ENCODE measurements at regions not wholly inside any gene's neighbourhood (a gene's known extent, or its start where the extent isn't known, plus 50 kb on each side); places are given as distances from the start of the nearest gene placed in this dataset.

DNA sequence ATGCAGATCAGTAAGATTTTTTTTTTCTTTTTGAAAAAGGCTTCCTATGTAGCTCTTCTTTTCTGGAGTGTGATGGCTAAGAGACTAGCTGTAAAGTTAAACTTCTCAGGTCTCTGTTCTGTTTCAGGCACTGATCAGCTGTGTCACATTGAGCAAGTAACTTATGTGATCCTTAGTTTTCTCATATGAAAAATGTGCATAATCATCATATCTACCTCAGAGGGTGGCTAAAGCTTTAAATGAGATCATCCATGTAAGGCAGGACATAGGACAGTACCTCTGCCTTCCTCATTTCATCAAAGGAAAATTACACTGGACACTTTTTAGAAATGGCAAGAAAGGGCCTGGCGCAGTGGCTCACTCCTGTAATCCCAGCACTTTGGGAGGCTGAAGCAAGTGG is 235.9 kb upstream of the TYRP1 start:
- H3K27me3 ChIP-seq (ENCODE audit: control insufficient read depth, insufficient read depth) = no peaks in the 10 kb centered on the region
- H3K4me3 ChIP-seq (ENCODE audit: low read length) = no peak overlapping the region
- no peaks in the 10 kb centered on the region for H3K4me1 ChIP-seq (ENCODE audit: control insufficient read depth, insufficient read depth, low read length)
- no peak for ATAC-seq
- WGBS = 95% methylated on average over 1 of the region's 1 CpG
- no peak for DNase-seq
- intact Hi-C loops (cut with DNase I) = no loop called here
- no peak overlapping the region for H3K27ac ChIP-seq (ENCODE audit: low read length)
- no peaks in the 10 kb centered on the region for H3K9me3 ChIP-seq (ENCODE audit: control insufficient read depth, low read length)

- DNase-seq = no peak
- no peaks in the 10 kb centered on the region for H3K27me3 ChIP-seq (ENCODE audit: control insufficient read depth, insufficient read depth)
- no peak for ATAC-seq
- no peaks in the 10 kb centered on the region for H3K9me3 ChIP-seq (ENCODE audit: control insufficient read depth, low read length)
- no peak overlapping the region for H3K27ac ChIP-seq (ENCODE audit: low read length)
- WGBS = 82% methylated on average over 2 of the region's 2 CpGs
- no peaks in the 10 kb centered on the region for H3K4me1 ChIP-seq (ENCODE audit: control insufficient read depth, insufficient read depth, low read length)
- intact Hi-C loops (cut with DNase I) = loop anchor here in 1 of 4 donors (10.0 kb wide), 1 partner anchor 63 kb away; no protein-coding TSS in a partner anchor
- no peak overlapping the region for H3K4me3 ChIP-seq (ENCODE audit: low read length)
Measured at GRCh38 chr9:12461763-12462460, 231.3 kb upstream of the TYRP1 start.

- Histone ChIP-seq H3K4me3 (ENCODE audit: low read length) (no peak overlapping the region), H3K9me3 (ENCODE audit: control insufficient read depth, low read length) (no peaks in the 10 kb centered on the region), H3K4me1 (ENCODE audit: control insufficient read depth, insufficient read depth, low read length) (no peaks in the 10 kb centered on the region), H3K27me3 (ENCODE audit: control insufficient read depth, insufficient read depth) (no peaks in the 10 kb centered on the region), H3K27ac (ENCODE audit: low read length) (no peak overlapping the region)
- intact Hi-C loops (cut with DNase I) = loop anchor here in 1 of 4 donors (10.0 kb wide), 1 partner anchor 62 kb away; no protein-coding TSS in a partner anchor
- ATAC-seq (no peak), DNase-seq (no peak)
Measured at GRCh38 chr9:12462861-12463260, 230.3 kb upstream of the TYRP1 start.

GRCh38 chr9:12463641-12464040 is 229.5 kb upstream of the TYRP1 start:
- H3K9me3 ChIP-seq (ENCODE audit: control insufficient read depth, low read length) = no peaks in the 10 kb centered on the region
- no peaks in the 10 kb centered on the region for H3K4me1 ChIP-seq (ENCODE audit: control insufficient read depth, insufficient read depth, low read length)
- no peak overlapping the region for H3K27ac ChIP-seq (ENCODE audit: low read length)
- H3K4me3 ChIP-seq (ENCODE audit: low read length) = no peak overlapping the region
- DNase-seq (no peak), ATAC-seq (no peak)
- 17% methylated on average over 3 of the region's 3 CpGs for WGBS
- H3K27me3 ChIP-seq (ENCODE audit: control insufficient read depth, insufficient read depth) = no peaks in the 10 kb centered on the region
- intact Hi-C loops (cut with DNase I) = loop anchor here in 1 of 4 donors (10.0 kb wide), 1 partner anchor 61 kb away; no protein-coding TSS in a partner anchor

DNA sequence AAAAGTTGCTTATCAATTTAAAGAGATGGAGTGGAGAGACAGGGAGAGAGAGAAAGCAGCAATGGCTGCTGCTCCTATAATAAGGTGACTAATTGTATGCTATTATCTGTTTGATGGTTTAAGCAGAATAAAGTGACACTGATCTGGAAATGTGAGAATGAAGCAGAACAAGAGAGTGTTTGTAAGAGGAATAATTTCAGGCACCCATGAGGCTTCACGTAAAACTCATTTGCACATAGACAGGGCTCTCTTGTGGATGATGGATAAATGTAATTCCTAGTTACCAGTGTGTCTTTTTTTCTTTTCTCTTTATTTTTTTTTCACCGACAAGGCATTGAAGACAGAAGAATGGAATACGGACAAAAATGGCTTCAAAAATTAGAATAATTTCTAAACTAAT is 228.8 kb upstream of the TYRP1 start:
- 74% methylated on average over 3 of the region's 3 CpGs for whole genome bisulfite sequencing
- no peaks in the 10 kb centered on the region for H3K4me1 ChIP-seq (ENCODE audit: control insufficient read depth, insufficient read depth, low read length)
- intact Hi-C loops (cut with DNase I) = loop anchor here in 1 of 4 donors (10.0 kb wide), 1 partner anchor 60 kb away; no protein-coding TSS in a partner anchor
- H3K27me3 ChIP-seq (ENCODE audit: control insufficient read depth, insufficient read depth) = no peaks in the 10 kb centered on the region
- no peaks in the 10 kb centered on the region for H3K9me3 ChIP-seq (ENCODE audit: control insufficient read depth, low read length)
- H3K27ac ChIP-seq (ENCODE audit: low read length) = no peak overlapping the region
- no peak overlapping the region for H3K4me3 ChIP-seq (ENCODE audit: low read length)
- ATAC-seq = no peak
- no peak for DNase-seq

GRCh38 chr9:12464910-12465512 is 228.2 kb upstream of the TYRP1 start:
- intact Hi-C loops (cut with DNase I) = loop anchor here in 1 of 4 donors (10.0 kb wide), 1 partner anchor 60 kb away; no protein-coding TSS in a partner anchor

DNA sequence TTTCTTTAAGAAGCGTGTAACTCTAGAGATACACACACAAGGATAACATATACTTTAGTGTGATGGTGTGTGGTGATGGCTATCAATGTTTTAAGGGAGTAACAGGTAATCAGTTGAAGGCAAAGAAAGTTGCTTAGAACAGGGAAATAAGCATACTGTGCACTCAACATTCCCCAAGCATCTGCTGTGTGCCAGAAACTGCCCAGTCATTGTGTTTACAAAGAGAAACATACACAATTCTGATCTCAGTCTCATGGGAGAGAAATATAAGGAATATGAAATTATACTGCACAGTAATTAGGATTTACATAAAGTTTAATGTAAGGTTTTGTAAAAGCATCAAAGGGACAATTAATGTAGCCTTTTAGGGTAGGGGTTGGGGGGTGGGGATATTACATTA is 224.1 kb upstream of the TYRP1 start:
- 83% methylated on average over 1 of the region's 1 CpG for WGBS
- intact Hi-C loops (cut with DNase I) = loop anchor here in 1 of 4 donors (10.0 kb wide), 1 partner anchor 56 kb away; no protein-coding TSS in a partner anchor
- Histone ChIP-seq H3K27me3 (ENCODE audit: control insufficient read depth, insufficient read depth) (no peaks in the 10 kb centered on the region), H3K9me3 (ENCODE audit: control insufficient read depth, low read length) (no peaks in the 10 kb centered on the region), H3K4me1 (ENCODE audit: control insufficient read depth, insufficient read depth, low read length) (no peaks in the 10 kb centered on the region), H3K4me3 (ENCODE audit: low read length) (no peak overlapping the region), H3K27ac (ENCODE audit: low read length) (no peak overlapping the region)
- no peak for ATAC-seq
- no peak for DNase-seq

More at GRCh38 chr9:12464910-12465512, 228.2 kb upstream of the TYRP1 start:
- 2% methylated on average over 2 of the region's 2 CpGs for WGBS
- Histone ChIP-seq H3K4me1 (ENCODE audit: control insufficient read depth, insufficient read depth, low read length) (no peaks in the 10 kb centered on the region), H3K27me3 (ENCODE audit: control insufficient read depth, insufficient read depth) (no peaks in the 10 kb centered on the region), H3K27ac (ENCODE audit: low read length) (no peak overlapping the region), H3K4me3 (ENCODE audit: low read length) (no peak overlapping the region), H3K9me3 (ENCODE audit: control insufficient read depth, low read length) (no peaks in the 10 kb centered on the region)
- DNase-seq (no peak), ATAC-seq (no peak)

- no peak for ATAC-seq
- no peaks in the 10 kb centered on the region for H3K4me1 ChIP-seq (ENCODE audit: control insufficient read depth, insufficient read depth, low read length)
- DNase-seq = no peak
- no peaks in the 10 kb centered on the region for H3K27me3 ChIP-seq (ENCODE audit: control insufficient read depth, insufficient read depth)
- no peak overlapping the region for H3K27ac ChIP-seq (ENCODE audit: low read length)
- intact Hi-C loops (cut with DNase I) = no loop called here
- 79% methylated on average over 1 of the region's 1 CpG for WGBS
- H3K9me3 ChIP-seq (ENCODE audit: control insufficient read depth, low read length) = no peaks in the 10 kb centered on the region
- H3K4me3 ChIP-seq (ENCODE audit: low read length) = no peak overlapping the region
Measured at GRCh38 chr9:12494411-12494810, 198.8 kb upstream of the TYRP1 start.

GRCh38 chr9:12497790-12498189 is 195.4 kb upstream of the TYRP1 start:
- no peak for DNase-seq
- no peak overlapping the region for H3K4me3 ChIP-seq (ENCODE audit: low read length)
- H3K27ac ChIP-seq (ENCODE audit: low read length) = no peak overlapping the region
- no peaks in the 10 kb centered on the region for H3K27me3 ChIP-seq (ENCODE audit: control insufficient read depth, insufficient read depth)
- no peaks in the 10 kb centered on the region for H3K9me3 ChIP-seq (ENCODE audit: control insufficient read depth, low read length)
- ATAC-seq = no peak
- no peaks in the 10 kb centered on the region for H3K4me1 ChIP-seq (ENCODE audit: control insufficient read depth, insufficient read depth, low read length)
- intact Hi-C loops (cut with DNase I) = no loop called here

DNA sequence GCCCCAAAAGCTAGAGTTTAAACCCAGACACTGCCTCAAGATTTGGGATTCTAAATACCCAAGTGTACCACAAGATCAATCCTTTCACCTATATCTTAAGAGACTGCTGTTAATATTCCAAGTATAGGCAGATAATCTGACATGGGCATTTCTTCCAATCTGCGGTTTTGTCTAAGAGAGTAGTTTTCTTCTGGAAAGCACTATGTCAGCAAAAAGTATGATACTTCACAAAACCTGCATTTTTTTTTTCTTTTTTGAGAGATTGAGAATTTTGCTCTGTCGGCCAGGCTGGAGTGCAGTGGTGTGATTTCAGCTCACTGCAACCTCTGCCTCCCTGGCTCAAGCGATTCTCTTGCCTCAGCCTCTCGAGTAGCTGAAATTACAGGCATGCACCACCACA is 190.7 kb upstream of the TYRP1 start:
- Histone ChIP-seq H3K27me3 (ENCODE audit: control insufficient read depth, insufficient read depth) (no peaks in the 10 kb centered on the region), H3K4me3 (ENCODE audit: low read length) (no peak overlapping the region), H3K4me1 (ENCODE audit: control insufficient read depth, insufficient read depth, low read length) (no peaks in the 10 kb centered on the region), H3K27ac (ENCODE audit: low read length) (no peak overlapping the region), H3K9me3 (ENCODE audit: control insufficient read depth, low read length) (no peaks in the 10 kb centered on the region)
- WGBS = 80% methylated on average over 4 of the region's 4 CpGs
- no peak for DNase-seq
- intact Hi-C loops (cut with DNase I) = no loop called here
- no peak for ATAC-seq

GRCh38 chr9:12503606-12504122 is 189.5 kb upstream of the TYRP1 start:
- Histone ChIP-seq H3K4me3 (ENCODE audit: low read length) (no peak overlapping the region), H3K9me3 (ENCODE audit: control insufficient read depth, low read length) (no peaks in the 10 kb centered on the region), H3K27ac (ENCODE audit: low read length) (no peak overlapping the region), H3K27me3 (ENCODE audit: control insufficient read depth, insufficient read depth) (no peaks in the 10 kb centered on the region), H3K4me1 (ENCODE audit: control insufficient read depth, insufficient read depth, low read length) (no peaks in the 10 kb centered on the region)
- no peak for ATAC-seq
- WGBS = 61% methylated on average over 2 of the region's 2 CpGs
- DNase-seq = no peak
- intact Hi-C loops (cut with DNase I) = no loop called here
